ENCODE measurements at regions not wholly inside any gene's neighbourhood (a gene's known extent, or its start where the extent isn't known, plus 50 kb on each side); places are given as distances from the start of the nearest gene placed in this dataset.
"Not testable (repeated sequence)": the region's sequence is repeated elsewhere in the genome, so short reads cannot be mapped to it uniquely, and the experiment has no call there.

DNA sequence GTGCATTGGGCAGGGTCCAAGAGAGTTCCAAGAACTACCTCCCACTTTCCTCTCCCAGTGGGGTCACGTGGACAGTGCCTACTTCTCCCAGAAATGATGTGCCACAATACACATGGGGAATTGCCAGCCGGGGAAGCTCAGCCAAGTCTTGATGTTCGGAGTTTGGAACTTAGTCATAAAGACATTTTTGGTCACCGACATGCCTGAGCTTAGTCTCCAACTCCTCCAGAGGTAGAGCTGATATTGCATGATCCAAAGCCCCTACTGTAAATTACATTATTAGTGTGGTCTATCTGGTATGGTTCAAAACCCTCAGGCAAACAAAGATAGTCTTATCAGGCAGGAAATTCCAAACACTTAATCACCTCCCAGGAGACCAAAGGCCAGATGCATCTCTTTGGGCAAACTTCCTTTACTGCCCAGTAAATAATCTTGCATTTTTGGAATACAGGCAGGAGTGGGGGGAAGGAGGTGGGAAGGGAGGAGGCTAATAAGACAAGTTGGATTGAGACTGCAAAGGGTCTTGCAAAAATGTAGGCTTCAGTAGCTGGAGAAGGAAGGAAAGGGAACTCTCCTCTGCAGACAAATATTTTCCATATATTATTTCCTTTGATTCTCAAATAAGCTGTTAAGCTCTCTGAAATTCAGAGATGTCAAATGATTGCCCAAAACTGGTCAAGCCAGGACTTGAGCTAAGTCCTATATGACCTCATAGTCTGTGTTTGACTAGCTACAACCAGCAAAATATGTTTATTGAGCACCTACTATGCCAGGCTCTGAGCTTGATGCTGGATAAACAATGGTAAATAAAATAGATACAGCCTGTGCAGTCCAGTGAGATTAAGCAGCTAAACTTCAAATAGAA lies 99.4 kb downstream of the DRD1 start:
- Histone ChIP-seq H3K9me3 (no peaks in the 10 kb centered on the region; the same call in 1 of the 2 replicates), H3K27me3 (no peaks in the 10 kb centered on the region; the same call in 1 of the 2 replicates), H3K36me3 (no peaks in the 10 kb centered on the region), H3K4me1 (no peaks in the 10 kb centered on the region), H3K4me3 (ENCODE audit: low read depth, low read length) (no peak overlapping the region)
- DNase-seq = no peak
- TF ChIP-seq, protein P1, sequence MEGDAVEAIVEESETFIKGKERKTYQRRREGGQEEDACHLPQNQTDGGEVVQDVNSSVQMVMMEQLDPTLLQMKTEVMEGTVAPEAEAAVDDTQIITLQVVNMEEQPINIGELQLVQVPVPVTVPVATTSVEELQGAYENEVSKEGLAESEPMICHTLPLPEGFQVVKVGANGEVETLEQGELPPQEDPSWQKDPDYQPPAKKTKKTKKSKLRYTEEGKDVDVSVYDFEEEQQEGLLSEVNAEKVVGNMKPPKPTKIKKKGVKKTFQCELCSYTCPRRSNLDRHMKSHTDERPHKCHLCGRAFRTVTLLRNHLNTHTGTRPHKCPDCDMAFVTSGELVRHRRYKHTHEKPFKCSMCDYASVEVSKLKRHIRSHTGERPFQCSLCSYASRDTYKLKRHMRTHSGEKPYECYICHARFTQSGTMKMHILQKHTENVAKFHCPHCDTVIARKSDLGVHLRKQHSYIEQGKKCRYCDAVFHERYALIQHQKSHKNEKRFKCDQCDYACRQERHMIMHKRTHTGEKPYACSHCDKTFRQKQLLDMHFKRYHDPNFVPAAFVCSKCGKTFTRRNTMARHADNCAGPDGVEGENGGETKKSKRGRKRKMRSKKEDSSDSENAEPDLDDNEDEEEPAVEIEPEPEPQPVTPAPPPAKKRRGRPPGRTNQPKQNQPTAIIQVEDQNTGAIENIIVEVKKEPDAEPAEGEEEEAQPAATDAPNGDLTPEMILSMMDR (IDR thresholded peaks at IDR 0.05; ENCODE audit: low read depth, low read length) = no peak

DNA sequence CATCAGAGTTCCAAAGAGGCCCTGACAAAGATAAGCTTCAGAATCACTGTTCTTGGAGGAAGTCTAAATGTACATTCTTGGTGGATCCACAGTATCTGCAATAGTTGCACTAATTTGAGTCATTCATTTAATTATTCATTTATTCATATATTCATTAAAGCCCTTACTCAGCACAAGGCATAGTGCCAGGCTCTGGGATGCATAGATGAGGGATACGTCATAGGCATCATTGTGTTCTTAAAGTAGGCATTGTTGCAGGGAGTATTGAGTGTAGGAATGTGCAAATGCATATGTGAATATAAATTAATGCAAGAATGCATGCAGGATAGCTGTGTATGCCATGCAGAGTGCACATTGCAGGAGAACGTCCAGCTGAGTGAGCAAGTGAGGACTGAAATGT lies 100.7 kb downstream of the DRD1 start:
- DNase-seq = no peak
- Histone ChIP-seq H3K27me3 (no peaks in the 10 kb centered on the region; the same call in 1 of the 2 replicates), H3K36me3 (no peaks in the 10 kb centered on the region), H3K4me1 (no peaks in the 10 kb centered on the region), H3K9me3 (no peaks in the 10 kb centered on the region; the same call in 1 of the 2 replicates), H3K4me3 (ENCODE audit: low read depth, low read length) (no peak overlapping the region)
- TF ChIP-seq, protein P1 (IDR thresholded peaks at IDR 0.05; ENCODE audit: low read depth, low read length) = no peak

DNA sequence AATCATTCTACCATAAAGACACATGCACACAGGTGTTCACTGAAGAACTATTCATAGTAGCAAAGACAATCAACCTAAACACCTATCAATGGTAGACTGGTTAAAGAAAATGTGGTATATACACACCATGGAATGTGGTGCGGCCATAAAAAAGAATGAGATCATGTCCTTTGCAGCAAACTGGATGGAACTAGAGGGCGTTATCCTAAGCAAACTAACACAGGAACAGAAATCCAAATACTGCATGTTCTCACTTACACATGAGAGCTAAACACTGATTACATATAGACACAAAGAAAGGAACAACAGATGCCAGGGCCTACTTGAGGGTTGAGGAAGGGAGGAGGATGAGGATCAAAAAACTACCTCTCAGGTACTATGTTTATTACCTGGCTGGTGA lies 103.8 kb downstream of the DRD1 start:
- no peaks in the 10 kb centered on the region; the same call in 1 of the 2 replicates for H3K9me3 ChIP-seq
- DNase-seq = no peak
- TF ChIP-seq, protein P1 (IDR thresholded peaks at IDR 0.05; ENCODE audit: low read depth, low read length) = no peak
- H3K27me3 ChIP-seq = no peaks in the 10 kb centered on the region
- no peak overlapping the region for H3K4me3 ChIP-seq (ENCODE audit: low read depth, low read length)
- H3K4me1 ChIP-seq = no peaks in the 10 kb centered on the region
- no peaks in the 10 kb centered on the region for H3K36me3 ChIP-seq

DNA sequence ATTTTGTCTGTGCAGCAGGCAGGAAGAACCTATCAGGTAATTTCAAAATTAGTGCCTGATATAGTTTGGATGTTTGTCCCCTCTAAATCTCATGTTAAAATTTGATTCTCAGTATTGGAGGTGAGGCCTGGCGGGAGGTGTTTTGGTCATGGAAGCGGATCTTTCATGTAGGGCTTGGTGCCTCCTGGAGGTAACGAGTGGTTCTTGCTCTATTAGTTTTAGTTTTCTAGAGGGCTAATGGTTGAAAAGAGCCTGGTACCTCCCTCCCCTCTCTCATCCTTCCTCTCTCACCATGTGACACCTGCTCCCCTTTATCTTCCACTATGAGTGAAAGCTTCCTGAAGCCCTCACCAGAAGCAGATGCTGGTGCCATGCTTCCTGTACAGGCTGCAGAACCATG lies 106.3 kb downstream of the DRD1 start:
- Histone ChIP-seq H3K27me3 (no peaks in the 10 kb centered on the region), H3K4me3 (ENCODE audit: low read depth, low read length) (no peak overlapping the region), H3K4me1 (no peaks in the 10 kb centered on the region), H3K9me3 (no peaks in the 10 kb centered on the region; the same call in 1 of the 2 replicates), H3K36me3 (no peaks in the 10 kb centered on the region)
- DNase-seq = no peak
- TF ChIP-seq, protein P1 (IDR thresholded peaks at IDR 0.05; ENCODE audit: low read depth, low read length) = no peak

- no peaks in the 10 kb centered on the region; the same call in 1 of the 2 replicates for H3K9me3 ChIP-seq
- H3K27me3 ChIP-seq = no peaks in the 10 kb centered on the region
- TF ChIP-seq, protein P1 (IDR thresholded peaks at IDR 0.05; ENCODE audit: low read depth, low read length) = no peak
- no peak overlapping the region for H3K4me3 ChIP-seq (ENCODE audit: low read depth, low read length)
- H3K36me3 ChIP-seq = no peaks in the 10 kb centered on the region
- no peak for DNase-seq
- no peaks in the 10 kb centered on the region for H3K4me1 ChIP-seq
Observed at GRCh38 chr5:175336781-175337180, 107.2 kb downstream of the DRD1 start.

DNA sequence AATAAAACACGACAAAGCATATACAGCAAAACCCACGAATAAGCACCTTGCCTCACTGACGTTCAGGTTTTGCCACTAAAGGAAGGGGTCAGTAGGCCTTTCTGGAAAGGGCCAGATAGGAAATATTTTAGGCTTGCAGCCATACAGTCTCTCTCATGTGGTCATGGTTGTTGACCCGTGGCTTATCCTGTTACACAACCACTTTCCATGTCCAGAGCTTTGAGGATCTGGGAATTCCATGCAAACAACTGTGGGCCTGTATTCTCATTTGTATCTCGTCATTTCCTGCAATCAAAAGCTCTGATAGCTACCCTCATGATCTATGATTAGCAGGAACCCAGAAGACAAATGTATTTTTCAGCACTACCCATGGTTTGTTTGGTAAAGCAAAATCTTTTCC lies 108.3 kb downstream of the DRD1 start:
- Histone ChIP-seq H3K4me3 (ENCODE audit: low read depth, low read length) (no peak overlapping the region), H3K9me3 (no peaks in the 10 kb centered on the region; the same call in 1 of the 2 replicates), H3K4me1 (no peaks in the 10 kb centered on the region), H3K36me3 (no peaks in the 10 kb centered on the region), H3K27me3 (no peaks in the 10 kb centered on the region)
- TF ChIP-seq, protein P1 (IDR thresholded peaks at IDR 0.05; ENCODE audit: low read depth, low read length) = no peak
- DNase-seq = no peak

GRCh38 chr5:175331173-175332036 lies 112.6 kb downstream of the DRD1 start:
- H3K4me3 ChIP-seq (ENCODE audit: low read depth, low read length); H3K27me3 ChIP-seq: not testable (repeated sequence)

More at GRCh38 chr5:175331173-175332036, 112.6 kb downstream of the DRD1 start:
- not testable (repeated sequence) for H3K36me3 ChIP-seq, H3K4me1 ChIP-seq, DNase-seq, H3K9me3 ChIP-seq
